ENCODE measurements at regions not wholly inside any gene's neighbourhood (a gene's known extent, or its start where the extent isn't known, plus 50 kb on each side); places are given as distances from the start of the nearest gene placed in this dataset.

DNA sequence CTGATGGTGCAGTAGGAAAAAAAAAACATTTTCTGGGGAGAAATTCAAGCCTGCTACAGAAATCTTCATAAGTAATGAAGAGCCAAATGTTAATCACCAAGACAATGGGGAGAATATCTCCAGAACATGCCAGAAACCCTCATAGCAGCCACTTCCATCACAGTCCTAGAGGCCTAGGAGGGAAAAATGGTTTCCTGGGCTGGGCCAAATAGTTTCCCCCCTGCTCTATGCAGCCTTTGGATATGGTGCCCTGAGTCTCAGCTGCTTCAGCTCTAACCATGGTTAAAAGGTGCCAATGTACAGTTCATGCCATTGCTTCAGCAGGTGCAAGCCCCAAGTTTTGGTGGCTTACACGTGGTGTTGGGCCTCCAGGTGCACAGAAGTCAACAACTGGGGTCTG is 113.1 kb downstream of the ZNF648 start (continued):
- TF ChIP-seq, protein P1, sequence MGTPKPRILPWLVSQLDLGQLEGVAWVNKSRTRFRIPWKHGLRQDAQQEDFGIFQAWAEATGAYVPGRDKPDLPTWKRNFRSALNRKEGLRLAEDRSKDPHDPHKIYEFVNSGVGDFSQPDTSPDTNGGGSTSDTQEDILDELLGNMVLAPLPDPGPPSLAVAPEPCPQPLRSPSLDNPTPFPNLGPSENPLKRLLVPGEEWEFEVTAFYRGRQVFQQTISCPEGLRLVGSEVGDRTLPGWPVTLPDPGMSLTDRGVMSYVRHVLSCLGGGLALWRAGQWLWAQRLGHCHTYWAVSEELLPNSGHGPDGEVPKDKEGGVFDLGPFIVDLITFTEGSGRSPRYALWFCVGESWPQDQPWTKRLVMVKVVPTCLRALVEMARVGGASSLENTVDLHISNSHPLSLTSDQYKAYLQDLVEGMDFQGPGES (IDR thresholded peaks at IDR 0.05; ENCODE audit: low read depth, low read length): no peak
- TF ChIP-seq GATA2 (CRISPR knock-in tag; IDR thresholded peaks at IDR 0.05) (no peak), EP300 (IDR thresholded peaks at IDR 0.05; ENCODE audit: borderline replicate concordance in 1 of 2, low read depth in 1 of 2, low read length in 1 of 2) (no peak)
- TF ChIP-seq, protein P2, sequence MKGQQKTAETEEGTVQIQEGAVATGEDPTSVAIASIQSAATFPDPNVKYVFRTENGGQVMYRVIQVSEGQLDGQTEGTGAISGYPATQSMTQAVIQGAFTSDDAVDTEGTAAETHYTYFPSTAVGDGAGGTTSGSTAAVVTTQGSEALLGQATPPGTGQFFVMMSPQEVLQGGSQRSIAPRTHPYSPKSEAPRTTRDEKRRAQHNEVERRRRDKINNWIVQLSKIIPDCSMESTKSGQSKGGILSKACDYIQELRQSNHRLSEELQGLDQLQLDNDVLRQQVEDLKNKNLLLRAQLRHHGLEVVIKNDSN (IDR thresholded peaks at IDR 0.05; ENCODE audit: borderline replicate concordance, low read depth): no peak
- TF ChIP-seq, protein P3, sequence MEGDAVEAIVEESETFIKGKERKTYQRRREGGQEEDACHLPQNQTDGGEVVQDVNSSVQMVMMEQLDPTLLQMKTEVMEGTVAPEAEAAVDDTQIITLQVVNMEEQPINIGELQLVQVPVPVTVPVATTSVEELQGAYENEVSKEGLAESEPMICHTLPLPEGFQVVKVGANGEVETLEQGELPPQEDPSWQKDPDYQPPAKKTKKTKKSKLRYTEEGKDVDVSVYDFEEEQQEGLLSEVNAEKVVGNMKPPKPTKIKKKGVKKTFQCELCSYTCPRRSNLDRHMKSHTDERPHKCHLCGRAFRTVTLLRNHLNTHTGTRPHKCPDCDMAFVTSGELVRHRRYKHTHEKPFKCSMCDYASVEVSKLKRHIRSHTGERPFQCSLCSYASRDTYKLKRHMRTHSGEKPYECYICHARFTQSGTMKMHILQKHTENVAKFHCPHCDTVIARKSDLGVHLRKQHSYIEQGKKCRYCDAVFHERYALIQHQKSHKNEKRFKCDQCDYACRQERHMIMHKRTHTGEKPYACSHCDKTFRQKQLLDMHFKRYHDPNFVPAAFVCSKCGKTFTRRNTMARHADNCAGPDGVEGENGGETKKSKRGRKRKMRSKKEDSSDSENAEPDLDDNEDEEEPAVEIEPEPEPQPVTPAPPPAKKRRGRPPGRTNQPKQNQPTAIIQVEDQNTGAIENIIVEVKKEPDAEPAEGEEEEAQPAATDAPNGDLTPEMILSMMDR (IDR thresholded peaks at IDR 0.05): no peak

DNA sequence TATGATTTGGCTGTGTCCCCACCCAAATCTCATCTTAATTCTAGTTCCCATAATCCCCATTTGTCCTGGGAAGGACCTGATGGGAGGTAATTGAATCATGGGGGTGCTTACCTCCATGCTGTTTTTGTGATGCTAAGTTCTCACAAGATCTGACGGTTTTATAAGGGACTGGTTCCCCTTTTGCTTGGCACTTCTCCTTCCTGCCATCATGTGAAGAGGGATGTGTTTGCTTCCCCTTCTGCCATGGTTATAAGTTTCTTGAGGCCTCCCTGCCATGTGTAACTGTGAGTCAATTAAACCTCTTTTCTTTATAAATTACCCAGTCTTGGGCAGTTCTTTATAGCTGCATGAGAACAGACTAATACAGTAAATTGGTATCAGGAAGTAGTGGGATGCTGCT is 114.1 kb downstream of the ZNF648 start:
- no peak overlapping the region for H3K9ac ChIP-seq
- no peak overlapping the region for H3K4me2 ChIP-seq
- no peaks in the 10 kb centered on the region for H3K27me3 ChIP-seq (ENCODE audit: insufficient read depth)
- H3K36me3 ChIP-seq (replicated peaks in 1 of 2; ENCODE audit: control insufficient read depth in 1 of 2, insufficient read depth in 2 of 2, low read length in 1 of 2): no peaks in the 10 kb centered on the region
- no peak for DNase-seq
- H3K79me2 ChIP-seq (ENCODE audit: insufficient read depth): no peaks in the 10 kb centered on the region
- no peaks in the 10 kb centered on the region for H4K20me1 ChIP-seq (ENCODE audit: insufficient read depth)
- no peaks in the 10 kb centered on the region for H3K9me3 ChIP-seq
- no peak overlapping the region for H2AFZ ChIP-seq (ENCODE audit: low read depth)
- H3K27ac ChIP-seq (ENCODE audit: low read depth in 2 of 2, low read length in 1 of 2): no peak overlapping the region
- no peak overlapping the region for H3K4me3 ChIP-seq (ENCODE audit: low read depth in 2 of 2, low read length in 1 of 2)
- CTCF ChIA-PET: no interaction called here
- 0% methylated on average over 1 of the region's 1 CpG for WGBS (ENCODE audit: low lambda C conversion rate)
- POLR2A ChIA-PET: no interaction called here
- H3F3A ChIP-seq (replicated peaks; ENCODE audit: insufficient read depth): no peaks in the 10 kb centered on the region
- H3K4me1 ChIP-seq (ENCODE audit: control insufficient read depth in 1 of 2, insufficient read depth in 2 of 2, low read depth in 1 of 2, low read length in 1 of 2): no peaks in the 10 kb centered on the region
- H3K9me2 ChIP-seq: no peaks in the 10 kb centered on the region
- TF ChIP-seq, protein P4, sequence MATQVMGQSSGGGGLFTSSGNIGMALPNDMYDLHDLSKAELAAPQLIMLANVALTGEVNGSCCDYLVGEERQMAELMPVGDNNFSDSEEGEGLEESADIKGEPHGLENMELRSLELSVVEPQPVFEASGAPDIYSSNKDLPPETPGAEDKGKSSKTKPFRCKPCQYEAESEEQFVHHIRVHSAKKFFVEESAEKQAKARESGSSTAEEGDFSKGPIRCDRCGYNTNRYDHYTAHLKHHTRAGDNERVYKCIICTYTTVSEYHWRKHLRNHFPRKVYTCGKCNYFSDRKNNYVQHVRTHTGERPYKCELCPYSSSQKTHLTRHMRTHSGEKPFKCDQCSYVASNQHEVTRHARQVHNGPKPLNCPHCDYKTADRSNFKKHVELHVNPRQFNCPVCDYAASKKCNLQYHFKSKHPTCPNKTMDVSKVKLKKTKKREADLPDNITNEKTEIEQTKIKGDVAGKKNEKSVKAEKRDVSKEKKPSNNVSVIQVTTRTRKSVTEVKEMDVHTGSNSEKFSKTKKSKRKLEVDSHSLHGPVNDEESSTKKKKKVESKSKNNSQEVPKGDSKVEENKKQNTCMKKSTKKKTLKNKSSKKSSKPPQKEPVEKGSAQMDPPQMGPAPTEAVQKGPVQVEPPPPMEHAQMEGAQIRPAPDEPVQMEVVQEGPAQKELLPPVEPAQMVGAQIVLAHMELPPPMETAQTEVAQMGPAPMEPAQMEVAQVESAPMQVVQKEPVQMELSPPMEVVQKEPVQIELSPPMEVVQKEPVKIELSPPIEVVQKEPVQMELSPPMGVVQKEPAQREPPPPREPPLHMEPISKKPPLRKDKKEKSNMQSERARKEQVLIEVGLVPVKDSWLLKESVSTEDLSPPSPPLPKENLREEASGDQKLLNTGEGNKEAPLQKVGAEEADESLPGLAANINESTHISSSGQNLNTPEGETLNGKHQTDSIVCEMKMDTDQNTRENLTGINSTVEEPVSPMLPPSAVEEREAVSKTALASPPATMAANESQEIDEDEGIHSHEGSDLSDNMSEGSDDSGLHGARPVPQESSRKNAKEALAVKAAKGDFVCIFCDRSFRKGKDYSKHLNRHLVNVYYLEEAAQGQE (IDR thresholded peaks at IDR 0.05; ENCODE audit: low read depth, low read length): no peak
- TF ChIP-seq, protein P3 (IDR thresholded peaks at IDR 0.05): no peak
- no peak for TF ChIP-seq YY1 (IDR thresholded peaks at IDR 0.05; ENCODE audit: low read depth)
- TF ChIP-seq, protein P1 (IDR thresholded peaks at IDR 0.05; ENCODE audit: low read depth, low read length): no peak
- no peak for TF ChIP-seq EP300 (IDR thresholded peaks at IDR 0.05; ENCODE audit: borderline replicate concordance in 1 of 2, low read depth in 1 of 2, low read length in 1 of 2)
- TF ChIP-seq NFIC (IDR thresholded peaks at IDR 0.05; ENCODE audit: borderline replicate concordance): no peak
- TF ChIP-seq CHD2 (IDR thresholded peaks at IDR 0.05; ENCODE audit: low read length, partially characterized antibody): no peak
- no peak for TF ChIP-seq GATA2 (CRISPR knock-in tag; IDR thresholded peaks at IDR 0.05)
- TF ChIP-seq, protein P5, sequence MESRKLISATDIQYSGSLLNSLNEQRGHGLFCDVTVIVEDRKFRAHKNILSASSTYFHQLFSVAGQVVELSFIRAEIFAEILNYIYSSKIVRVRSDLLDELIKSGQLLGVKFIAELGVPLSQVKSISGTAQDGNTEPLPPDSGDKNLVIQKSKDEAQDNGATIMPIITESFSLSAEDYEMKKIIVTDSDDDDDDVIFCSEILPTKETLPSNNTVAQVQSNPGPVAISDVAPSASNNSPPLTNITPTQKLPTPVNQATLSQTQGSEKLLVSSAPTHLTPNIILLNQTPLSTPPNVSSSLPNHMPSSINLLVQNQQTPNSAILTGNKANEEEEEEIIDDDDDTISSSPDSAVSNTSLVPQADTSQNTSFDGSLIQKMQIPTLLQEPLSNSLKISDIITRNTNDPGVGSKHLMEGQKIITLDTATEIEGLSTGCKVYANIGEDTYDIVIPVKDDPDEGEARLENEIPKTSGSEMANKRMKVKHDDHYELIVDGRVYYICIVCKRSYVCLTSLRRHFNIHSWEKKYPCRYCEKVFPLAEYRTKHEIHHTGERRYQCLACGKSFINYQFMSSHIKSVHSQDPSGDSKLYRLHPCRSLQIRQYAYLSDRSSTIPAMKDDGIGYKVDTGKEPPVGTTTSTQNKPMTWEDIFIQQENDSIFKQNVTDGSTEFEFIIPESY (IDR thresholded peaks at IDR 0.05; ENCODE audit: borderline replicate concordance, low read depth): no peak
- no peak for TF ChIP-seq JUND (IDR thresholded peaks at IDR 0.05)
- TF ChIP-seq SIN3A (IDR thresholded peaks at IDR 0.05; ENCODE audit: borderline replicate concordance, low read depth, low read length): no peak
- no peak for TF ChIP-seq RFX5 (IDR thresholded peaks at IDR 0.05; ENCODE audit: low read length)
- no peak for TF ChIP-seq TCF12 (IDR thresholded peaks at IDR 0.05)
- TF ChIP-seq MXI1 (IDR thresholded peaks at IDR 0.05; ENCODE audit: low read depth, low read length): no peak
- TF ChIP-seq NRF1 (IDR thresholded peaks at IDR 0.05; ENCODE audit: low read depth, low read length): no peak
- TF ChIP-seq MEF2A (IDR thresholded peaks at IDR 0.05; ENCODE audit: borderline replicate concordance, low read depth): no peak
- no peak for TF ChIP-seq TEAD4 (IDR thresholded peaks at IDR 0.05; ENCODE audit: borderline replicate concordance, insufficient read depth)

All from SK-N-SH (cell line).